GM23338 (cell line): ENCODE measurements at regions not wholly inside any gene's neighbourhood (a gene's known extent, or its start where the extent isn't known, plus 50 kb on each side); places are given as distances from the start of the nearest gene placed in this dataset.

Experiments
- ATAC-seq: fragments of 200-7000 bp; cut with Tn5 transposase; 3 replicates; pipeline ENCODE4 v1.9.1; 2020
- DNase-seq: peaks from one replicate; pipeline ENCODE4 v3.0.0-alpha.2; 2015; ENCODE audit warnings: low spot score
- H2AFZ ChIP-seq: fragments of 200-600 bp; sonication (generic); 2 replicates; pipeline ENCODE4 v1.8.0; 2016; ENCODE audit warnings: antibody characterized with exemption, mild to moderate bottlenecking, moderate library complexity
- H3F3A ChIP-seq: fragments of 200-600 bp; sonication (generic); replicated peaks from 2 replicates; pipeline ENCODE4 v1.8.0; 2017; ENCODE audit warnings: antibody characterized with exemption, mixed run types, low read depth
- H3K27ac ChIP-seq: fragments of 200-600 bp; sonication (generic); 2 replicates; pipeline ENCODE4 v1.6.1; 2016; ENCODE audit warnings: low read depth
- H3K27me3 ChIP-seq: fragments of 200-600 bp; sonication (generic); 2 replicates; pipeline ENCODE4 v1.8.0; 2016; ENCODE audit warnings: mild to moderate bottlenecking, mixed run types, moderate library complexity; ENCODE audit not compliant: insufficient read depth
- H3K36me3 ChIP-seq: fragments of 200-600 bp; sonication (generic); 2 replicates; pipeline ENCODE4 v1.8.0; 2016; ENCODE audit warnings: mild to moderate bottlenecking; ENCODE audit not compliant: insufficient read depth
- H3K4me1 ChIP-seq: fragments of 200-600 bp; sonication (generic); 2 replicates; pipeline ENCODE4 v1.8.0; 2016; ENCODE audit warnings: mild to moderate bottlenecking, moderate library complexity; ENCODE audit not compliant: insufficient read depth
- H3K4me2 ChIP-seq: fragments of 200-600 bp; sonication (generic); 2 replicates; pipeline ENCODE4 v1.7.1; 2017; ENCODE audit warnings: mixed run types
- H3K4me3 ChIP-seq: fragments of 200-600 bp; sonication (generic); 2 replicates; pipeline ENCODE4 v1.6.1; 2016; ENCODE audit warnings: mixed run types
- H3K79me2 ChIP-seq: fragments of 200-600 bp; sonication (generic); replicated peaks from 2 replicates; pipeline ENCODE4 v1.8.0; 2017; ENCODE audit warnings: mild to moderate bottlenecking; ENCODE audit not compliant: insufficient read depth
- H3K9me2 ChIP-seq: fragments of 200-600 bp; sonication (generic); 2 replicates; pipeline ENCODE4 v1.8.0; 2017; ENCODE audit not compliant: insufficient read depth
- H4K20me1 ChIP-seq: fragments of 200-600 bp; sonication (generic); replicated peaks from 2 replicates; pipeline ENCODE4 v1.8.0; 2017; ENCODE audit warnings: mild to moderate bottlenecking; ENCODE audit not compliant: insufficient read depth
- H3K27ac Mint-ChIP-seq: 2 replicates; pipeline ENCODE4 v1.8.0; 2020; ENCODE audit warnings: inconsistent platforms, mild to moderate bottlenecking, moderate library complexity, mixed read lengths
- H3K27me3 Mint-ChIP-seq: 3 replicates; pipeline ENCODE4 v1.8.0; 2022; ENCODE audit warnings: low read depth, mild to moderate bottlenecking, moderate library complexity, mixed read lengths, inconsistent platforms; ENCODE audit not compliant: insufficient read depth, poor library complexity
- H3K36me3 Mint-ChIP-seq: 3 replicates; pipeline ENCODE4 v1.8.0; 2021; ENCODE audit warnings: low read depth, mild to moderate bottlenecking, inconsistent platforms, moderate library complexity, mixed read lengths
- H3K4me1 Mint-ChIP-seq: 3 replicates; pipeline ENCODE4 v1.8.0; 2020; ENCODE audit warnings: mild to moderate bottlenecking, inconsistent platforms, mixed read lengths
- H3K4me3 Mint-ChIP-seq: 3 replicates; pipeline ENCODE4 v1.8.0; 2021; ENCODE audit warnings: moderate library complexity, mild to moderate bottlenecking, inconsistent platforms, mixed read lengths
- H3K9me3 Mint-ChIP-seq: 3 replicates; pipeline ENCODE4 v1.8.0; 2020; ENCODE audit warnings: moderate library complexity, mild to moderate bottlenecking, inconsistent platforms, mixed read lengths
- CREB1 ChIP-seq: fragments of 250-450 bp; sonication (Bioruptor Pico); IDR thresholded peaks from 2 replicates; pipeline ENCODE4 v1.5.0; 2020; ENCODE audit warnings: low read depth, mild to moderate bottlenecking, moderate library complexity
- EZH2phosphoT487 ChIP-seq: fragments of 200-600 bp; sonication (generic); IDR thresholded peaks from one replicate; pipeline ENCODE4 v1.8.1; 2018; ENCODE audit warnings: antibody characterized with exemption; ENCODE audit not compliant: unreplicated experiment
- NANOG ChIP-seq: IDR thresholded peaks from 2 replicates; pipeline ENCODE4 v1.6.1; 2016; ENCODE audit warnings: antibody characterized with exemption, borderline replicate concordance
- ZNF331 ChIP-seq: fragments of 250-450 bp; sonication (Bioruptor Pico); IDR thresholded peaks from 2 replicates; pipeline ENCODE4 v1.5.0; 2020; ENCODE audit warnings: low read depth, mild to moderate bottlenecking, moderate library complexity
- TF ChIP-seq, protein P1 (sequence below), 2 experiments: fragments of 200-600 bp in 1 of 2; sonication (generic) in 1 of 2; conservative IDR thresholded peaks; 2 replicates each; pipeline versions ENCODE4 v1.5.1 to v1.6.1; 2016 to 2017; ENCODE audit warnings: antibody characterized with exemption in 2 of 2, low read depth in 2 of 2, mild to moderate bottlenecking in 2 of 2, moderate library complexity in 1 of 2
- TF ChIP-seq, protein P2 (sequence below): IDR thresholded peaks from 2 replicates; pipeline ENCODE4 v1.6.1; 2016; ENCODE audit warnings: antibody characterized with exemption
- TF ChIP-seq, protein P3 (sequence below): fragments of 250-450 bp; sonication (Bioruptor Pico); IDR thresholded peaks from 2 replicates; pipeline ENCODE4 v1.5.0; 2020; ENCODE audit warnings: mild to moderate bottlenecking, moderate library complexity

DNA sequence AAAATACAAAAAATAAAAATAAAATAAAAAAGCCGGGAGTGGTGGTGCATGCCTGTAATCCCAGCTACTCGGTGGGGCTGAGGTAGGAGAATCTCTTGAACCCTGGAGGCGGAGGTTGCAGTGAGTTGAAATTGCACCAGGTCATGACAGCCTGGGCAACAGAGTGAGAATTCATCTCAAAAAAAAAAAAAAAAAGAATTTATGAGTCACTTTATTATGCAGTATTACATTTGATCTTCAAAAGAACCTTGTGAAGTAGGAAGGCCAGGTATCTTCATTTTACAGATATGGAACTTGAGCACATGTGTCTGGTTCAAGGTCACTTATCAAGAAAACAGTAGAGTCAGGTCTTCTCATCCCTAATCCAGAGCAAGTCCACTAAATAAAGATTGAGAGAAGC is 459.4 kb upstream of the HNRNPA3 start:
- H3K27ac Mint-ChIP-seq = no peak overlapping the region
- H3K4me3 Mint-ChIP-seq = no peak overlapping the region
- no peak overlapping the region for H2AFZ ChIP-seq
- no peaks in the 10 kb centered on the region for H3K27me3 ChIP-seq
- no peaks in the 10 kb centered on the region for H3K9me2 ChIP-seq
- H3K9me3 Mint-ChIP-seq = no peaks in the 10 kb centered on the region
- H3K4me1 Mint-ChIP-seq = peaks cover 34% of the 10 kb centered on the region
- H3K36me3 Mint-ChIP-seq = no peaks in the 10 kb centered on the region; the same call in 2 of the 3 replicates
- no peak overlapping the region for H3K27ac ChIP-seq
- DNase-seq = no peak
- no peaks in the 10 kb centered on the region for H3K79me2 ChIP-seq
- H3K4me1 ChIP-seq = peaks cover 34% of the 10 kb centered on the region
- H3K4me2 ChIP-seq = no peak overlapping the region
- no peak overlapping the region for H3K4me3 ChIP-seq
- no peak for ATAC-seq
- no peaks in the 10 kb centered on the region for H3F3A ChIP-seq
- no peaks in the 10 kb centered on the region for H3K36me3 ChIP-seq
- peaks cover 3% of the 10 kb centered on the region for H3K27me3 Mint-ChIP-seq
- TF ChIP-seq CREB1 (CRISPR knock-in tag) (no peak), NANOG (no peak), EZH2phosphoT487 (no peak), ZNF331 (CRISPR knock-in tag) (no peak)
- TF ChIP-seq, protein P1, sequence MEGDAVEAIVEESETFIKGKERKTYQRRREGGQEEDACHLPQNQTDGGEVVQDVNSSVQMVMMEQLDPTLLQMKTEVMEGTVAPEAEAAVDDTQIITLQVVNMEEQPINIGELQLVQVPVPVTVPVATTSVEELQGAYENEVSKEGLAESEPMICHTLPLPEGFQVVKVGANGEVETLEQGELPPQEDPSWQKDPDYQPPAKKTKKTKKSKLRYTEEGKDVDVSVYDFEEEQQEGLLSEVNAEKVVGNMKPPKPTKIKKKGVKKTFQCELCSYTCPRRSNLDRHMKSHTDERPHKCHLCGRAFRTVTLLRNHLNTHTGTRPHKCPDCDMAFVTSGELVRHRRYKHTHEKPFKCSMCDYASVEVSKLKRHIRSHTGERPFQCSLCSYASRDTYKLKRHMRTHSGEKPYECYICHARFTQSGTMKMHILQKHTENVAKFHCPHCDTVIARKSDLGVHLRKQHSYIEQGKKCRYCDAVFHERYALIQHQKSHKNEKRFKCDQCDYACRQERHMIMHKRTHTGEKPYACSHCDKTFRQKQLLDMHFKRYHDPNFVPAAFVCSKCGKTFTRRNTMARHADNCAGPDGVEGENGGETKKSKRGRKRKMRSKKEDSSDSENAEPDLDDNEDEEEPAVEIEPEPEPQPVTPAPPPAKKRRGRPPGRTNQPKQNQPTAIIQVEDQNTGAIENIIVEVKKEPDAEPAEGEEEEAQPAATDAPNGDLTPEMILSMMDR (conservative IDR thresholded peaks at IDR 0.05; ENCODE audit: low read depth in 2 of 2) = no peak
- TF ChIP-seq, protein P2, sequence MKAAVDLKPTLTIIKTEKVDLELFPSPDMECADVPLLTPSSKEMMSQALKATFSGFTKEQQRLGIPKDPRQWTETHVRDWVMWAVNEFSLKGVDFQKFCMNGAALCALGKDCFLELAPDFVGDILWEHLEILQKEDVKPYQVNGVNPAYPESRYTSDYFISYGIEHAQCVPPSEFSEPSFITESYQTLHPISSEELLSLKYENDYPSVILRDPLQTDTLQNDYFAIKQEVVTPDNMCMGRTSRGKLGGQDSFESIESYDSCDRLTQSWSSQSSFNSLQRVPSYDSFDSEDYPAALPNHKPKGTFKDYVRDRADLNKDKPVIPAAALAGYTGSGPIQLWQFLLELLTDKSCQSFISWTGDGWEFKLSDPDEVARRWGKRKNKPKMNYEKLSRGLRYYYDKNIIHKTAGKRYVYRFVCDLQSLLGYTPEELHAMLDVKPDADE = no peak
- TF ChIP-seq, protein P3, sequence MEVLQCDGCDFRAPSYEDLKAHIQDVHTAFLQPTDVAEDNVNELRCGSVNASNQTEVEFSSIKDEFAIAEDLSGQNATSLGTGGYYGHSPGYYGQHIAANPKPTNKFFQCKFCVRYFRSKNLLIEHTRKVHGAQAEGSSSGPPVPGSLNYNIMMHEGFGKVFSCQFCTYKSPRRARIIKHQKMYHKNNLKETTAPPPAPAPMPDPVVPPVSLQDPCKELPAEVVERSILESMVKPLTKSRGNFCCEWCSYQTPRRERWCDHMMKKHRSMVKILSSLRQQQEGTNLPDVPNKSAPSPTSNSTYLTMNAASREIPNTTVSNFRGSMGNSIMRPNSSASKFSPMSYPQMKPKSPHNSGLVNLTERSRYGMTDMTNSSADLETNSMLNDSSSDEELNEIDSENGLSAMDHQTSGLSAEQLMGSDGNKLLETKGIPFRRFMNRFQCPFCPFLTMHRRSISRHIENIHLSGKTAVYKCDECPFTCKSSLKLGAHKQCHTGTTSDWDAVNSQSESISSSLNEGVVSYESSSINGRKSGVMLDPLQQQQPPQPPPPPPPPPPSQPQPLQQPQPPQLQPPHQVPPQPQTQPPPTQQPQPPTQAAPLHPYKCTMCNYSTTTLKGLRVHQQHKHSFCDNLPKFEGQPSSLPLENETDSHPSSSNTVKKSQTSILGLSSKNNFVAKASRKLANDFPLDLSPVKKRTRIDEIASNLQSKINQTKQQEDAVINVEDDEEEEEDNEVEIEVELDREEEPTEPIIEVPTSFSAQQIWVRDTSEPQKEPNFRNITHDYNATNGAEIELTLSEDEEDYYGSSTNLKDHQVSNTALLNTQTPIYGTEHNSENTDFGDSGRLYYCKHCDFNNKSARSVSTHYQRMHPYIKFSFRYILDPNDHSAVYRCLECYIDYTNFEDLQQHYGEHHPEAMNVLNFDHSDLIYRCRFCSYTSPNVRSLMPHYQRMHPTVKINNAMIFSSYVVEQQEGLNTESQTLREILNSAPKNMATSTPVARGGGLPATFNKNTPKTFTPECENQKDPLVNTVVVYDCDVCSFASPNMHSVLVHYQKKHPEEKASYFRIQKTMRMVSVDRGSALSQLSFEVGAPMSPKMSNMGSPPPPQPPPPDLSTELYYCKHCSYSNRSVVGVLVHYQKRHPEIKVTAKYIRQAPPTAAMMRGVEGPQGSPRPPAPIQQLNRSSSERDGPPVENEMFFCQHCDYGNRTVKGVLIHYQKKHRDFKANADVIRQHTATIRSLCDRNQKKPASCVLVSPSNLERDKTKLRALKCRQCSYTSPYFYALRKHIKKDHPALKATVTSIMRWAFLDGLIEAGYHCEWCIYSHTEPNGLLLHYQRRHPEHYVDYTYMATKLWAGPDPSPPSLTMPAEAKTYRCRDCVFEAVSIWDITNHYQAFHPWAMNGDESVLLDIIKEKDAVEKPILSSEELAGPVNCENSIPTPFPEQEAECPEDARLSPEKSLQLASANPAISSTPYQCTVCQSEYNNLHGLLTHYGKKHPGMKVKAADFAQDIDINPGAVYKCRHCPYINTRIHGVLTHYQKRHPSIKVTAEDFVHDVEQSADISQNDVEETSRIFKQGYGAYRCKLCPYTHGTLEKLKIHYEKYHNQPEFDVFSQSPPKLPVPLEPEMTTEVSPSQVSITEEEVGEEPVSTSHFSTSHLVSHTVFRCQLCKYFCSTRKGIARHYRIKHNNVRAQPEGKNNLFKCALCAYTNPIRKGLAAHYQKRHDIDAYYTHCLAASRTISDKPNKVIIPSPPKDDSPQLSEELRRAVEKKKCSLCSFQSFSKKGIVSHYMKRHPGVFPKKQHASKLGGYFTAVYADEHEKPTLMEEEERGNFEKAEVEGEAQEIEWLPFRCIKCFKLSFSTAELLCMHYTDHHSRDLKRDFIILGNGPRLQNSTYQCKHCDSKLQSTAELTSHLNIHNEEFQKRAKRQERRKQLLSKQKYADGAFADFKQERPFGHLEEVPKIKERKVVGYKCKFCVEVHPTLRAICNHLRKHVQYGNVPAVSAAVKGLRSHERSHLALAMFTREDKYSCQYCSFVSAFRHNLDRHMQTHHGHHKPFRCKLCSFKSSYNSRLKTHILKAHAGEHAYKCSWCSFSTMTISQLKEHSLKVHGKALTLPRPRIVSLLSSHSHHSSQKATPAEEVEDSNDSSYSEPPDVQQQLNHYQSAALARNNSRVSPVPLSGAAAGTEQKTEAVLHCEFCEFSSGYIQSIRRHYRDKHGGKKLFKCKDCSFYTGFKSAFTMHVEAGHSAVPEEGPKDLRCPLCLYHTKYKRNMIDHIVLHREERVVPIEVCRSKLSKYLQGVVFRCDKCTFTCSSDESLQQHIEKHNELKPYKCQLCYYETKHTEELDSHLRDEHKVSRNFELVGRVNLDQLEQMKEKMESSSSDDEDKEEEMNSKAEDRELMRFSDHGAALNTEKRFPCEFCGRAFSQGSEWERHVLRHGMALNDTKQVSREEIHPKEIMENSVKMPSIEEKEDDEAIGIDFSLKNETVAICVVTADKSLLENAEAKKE (CRISPR knock-in tag) = no peak
- no peaks in the 10 kb centered on the region for H4K20me1 ChIP-seq
